GM10847 (cell line): ENCODE measurements at regions not wholly inside any gene's neighbourhood (a gene's known extent, or its start where the extent isn't known, plus 50 kb on each side); places are given as distances from the start of the nearest gene placed in this dataset.

Experiments
- POLR2A ChIP-seq: IDR thresholded peaks from 2 replicates; pipeline ENCODE4 v1.6.1; 2011; ENCODE audit not compliant: insufficient read length; ENCODE audit errors: extremely low read depth

GRCh38 chr17:77371888-77372443, 231.2 kb downstream of the SEC14L1 start:
- TF ChIP-seq POLR2A, result no peak

GRCh38 chr17:77372444-77373298, 231.9 kb downstream of the SEC14L1 start:
- no peak for TF ChIP-seq POLR2A

DNA sequence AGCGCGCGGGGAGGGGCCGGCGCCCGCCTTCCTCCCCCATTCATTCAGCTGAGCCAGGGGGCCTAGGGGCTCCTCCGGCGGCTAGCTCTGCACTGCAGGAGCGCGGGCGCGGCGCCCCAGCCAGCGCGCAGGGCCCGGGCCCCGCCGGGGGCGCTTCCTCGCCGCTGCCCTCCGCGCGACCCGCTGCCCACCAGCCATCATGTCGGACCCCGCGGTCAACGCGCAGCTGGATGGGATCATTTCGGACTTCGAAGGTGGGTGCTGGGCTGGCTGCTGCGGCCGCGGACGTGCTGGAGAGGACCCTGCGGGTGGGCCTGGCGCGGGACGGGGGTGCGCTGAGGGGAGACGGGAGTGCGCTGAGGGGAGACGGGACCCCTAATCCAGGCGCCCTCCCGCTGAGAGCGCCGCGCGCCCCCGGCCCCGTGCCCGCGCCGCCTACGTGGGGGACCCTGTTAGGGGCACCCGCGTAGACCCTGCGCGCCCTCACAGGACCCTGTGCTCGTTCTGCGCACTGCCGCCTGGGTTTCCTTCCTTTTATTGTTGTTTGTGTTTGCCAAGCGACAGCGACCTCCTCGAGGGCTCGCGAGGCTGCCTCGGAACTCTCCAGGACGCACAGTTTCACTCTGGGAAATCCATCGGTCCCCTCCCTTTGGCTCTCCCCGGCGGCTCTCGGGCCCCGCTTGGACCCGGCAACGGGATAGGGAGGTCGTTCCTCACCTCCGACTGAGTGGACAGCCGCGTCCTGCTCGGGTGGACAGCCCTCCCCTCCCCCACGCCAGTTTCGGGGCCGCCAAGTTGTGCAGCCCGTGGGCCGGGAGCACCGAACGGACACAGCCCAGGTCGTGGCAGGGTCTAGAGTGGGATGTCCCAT, 232.8 kb downstream of the SEC14L1 start:
- no peak for TF ChIP-seq POLR2A

DNA sequence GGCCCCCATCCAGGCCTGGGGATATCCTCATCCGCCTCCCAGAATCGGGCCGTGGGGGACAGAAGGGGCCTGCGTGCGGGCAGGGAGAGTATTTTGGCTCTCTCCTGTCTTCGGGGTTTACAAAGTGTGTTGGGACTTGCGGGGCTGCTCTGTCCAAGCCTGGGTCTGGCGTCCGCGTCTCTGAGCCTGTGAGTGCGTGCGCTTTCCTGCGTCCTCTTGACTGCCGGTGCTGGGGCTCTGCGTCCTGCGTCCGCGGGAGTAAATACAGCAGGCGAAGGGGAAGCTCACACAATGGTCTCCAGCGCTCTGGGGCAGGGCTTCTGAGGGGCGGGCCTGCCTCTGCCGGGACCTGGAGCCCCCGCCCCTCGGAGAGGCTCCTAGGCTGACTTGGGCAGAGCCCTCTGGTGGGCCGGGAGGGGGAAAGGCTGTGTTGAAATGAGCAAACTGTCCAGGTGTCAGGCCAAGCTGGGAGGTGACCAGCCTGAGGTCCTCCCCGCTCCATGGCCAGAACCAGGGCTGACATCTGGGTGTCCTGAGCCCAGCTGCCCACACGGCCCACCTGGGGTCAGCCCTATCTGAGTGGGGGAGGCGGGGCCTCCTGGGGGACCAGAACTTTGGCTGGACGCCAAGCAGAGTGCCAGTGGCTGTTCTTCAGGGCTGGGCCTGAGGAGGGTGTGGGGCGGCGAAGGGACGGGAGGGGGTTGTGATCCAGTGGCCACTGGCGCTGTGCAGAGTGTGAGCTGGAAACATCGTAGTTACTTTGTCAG, 233.6 kb downstream of the SEC14L1 start:
- TF ChIP-seq POLR2A, result no peak

GRCh38 chr17:77375108-77375916, 234.5 kb downstream of the SEC14L1 start:
- TF ChIP-seq POLR2A, result no peak

GRCh38 chr17:77375917-77376651, 235.3 kb downstream of the SEC14L1 start:
- TF ChIP-seq POLR2A, result no peak

DNA sequence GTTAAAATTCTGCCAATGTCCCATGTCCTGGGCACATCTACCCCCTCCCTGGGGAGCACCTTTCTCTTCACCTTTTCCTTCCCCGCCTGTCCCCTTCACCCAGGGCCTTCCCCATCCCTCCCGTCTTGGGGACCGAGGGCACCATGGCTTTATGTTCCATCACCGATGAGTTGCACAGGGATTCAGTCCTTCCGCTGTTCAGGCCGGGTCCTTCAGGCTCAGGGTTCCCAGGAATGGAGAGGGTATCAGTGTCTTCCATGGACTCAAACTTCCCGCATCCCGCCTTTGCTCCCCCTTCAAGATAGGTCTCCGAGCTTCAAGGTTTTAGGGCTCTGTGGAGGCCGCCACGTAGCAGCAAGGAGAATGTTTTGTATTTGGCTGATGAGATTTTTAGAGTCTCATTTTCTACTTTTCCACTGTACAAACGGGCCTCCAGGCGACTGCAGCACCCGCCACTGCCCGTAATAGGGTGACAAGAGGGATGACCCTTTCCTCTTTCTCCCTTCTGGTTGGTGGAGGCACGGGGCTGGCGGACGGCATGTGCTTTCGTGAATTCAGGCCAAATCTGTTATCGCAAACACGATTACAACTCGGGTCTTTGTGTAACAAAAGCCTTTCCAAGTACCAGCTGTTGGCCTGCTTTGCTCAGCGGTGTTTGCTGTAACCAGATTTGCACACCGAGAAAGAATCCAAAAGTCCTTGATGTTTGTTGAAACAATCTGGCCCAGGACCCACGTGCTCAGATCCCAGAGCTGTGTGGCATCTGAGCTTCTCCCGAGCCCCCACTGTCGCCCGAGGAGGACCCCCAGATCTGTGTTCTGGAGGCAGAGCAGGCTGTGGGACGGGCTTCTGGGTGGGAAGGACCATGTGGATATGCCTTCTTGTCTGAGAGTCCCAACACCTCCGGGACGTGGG, 236.3 kb downstream of the SEC14L1 start:
- no peak for TF ChIP-seq POLR2A

- TF ChIP-seq POLR2A, result no peak
Observed at GRCh38 chr17:77377710-77378235, 237.0 kb downstream of the SEC14L1 start.

GRCh38 chr17:77378318-77379064, 237.7 kb downstream of the SEC14L1 start:
- no peak for TF ChIP-seq POLR2A

GRCh38 chr17:77379065-77379428, 238.3 kb downstream of the SEC14L1 start:
- TF ChIP-seq POLR2A, result no peak

- no peak for TF ChIP-seq POLR2A
Observed at GRCh38 chr17:77379832-77380231, 239.1 kb downstream of the SEC14L1 start.

DNA sequence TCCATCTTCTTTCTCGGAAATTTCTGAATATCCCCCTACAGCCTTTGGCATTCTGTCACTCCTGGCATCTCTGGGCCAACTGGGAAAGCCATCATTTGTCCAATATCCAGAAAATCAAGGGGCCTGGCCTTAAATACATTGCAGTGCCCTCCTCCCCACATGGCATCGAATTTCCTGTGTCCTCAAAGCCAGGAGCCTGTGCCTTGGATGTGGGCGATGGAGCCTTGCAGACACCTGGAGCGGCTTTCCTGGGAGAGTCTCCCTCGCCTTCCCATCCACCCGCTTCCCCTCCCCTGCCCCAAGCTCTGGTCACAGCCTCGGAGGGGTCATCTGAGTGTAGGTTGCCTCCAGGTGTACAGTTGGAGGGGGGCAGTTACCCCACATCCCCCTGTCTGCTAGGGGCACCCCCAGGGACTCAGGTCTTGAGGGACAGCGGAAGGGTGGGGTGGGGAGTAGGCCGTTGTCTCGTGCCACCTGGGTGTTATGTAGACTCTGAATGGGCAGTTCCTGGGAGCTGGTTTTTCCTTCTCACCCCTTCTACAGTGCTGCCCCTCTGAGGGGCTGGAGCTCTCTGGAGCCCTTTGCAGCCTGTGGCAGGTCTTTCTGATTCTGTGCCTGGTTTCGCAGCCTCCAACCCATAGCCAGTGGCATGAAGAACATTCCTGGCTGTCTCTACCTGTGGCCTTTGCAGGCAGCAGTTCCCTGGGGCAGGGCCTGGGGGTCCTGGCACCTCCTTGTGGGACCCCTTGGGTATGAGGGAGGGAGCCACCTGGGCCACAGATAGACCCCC, 239.8 kb downstream of the SEC14L1 start:
- no peak for TF ChIP-seq POLR2A
